Adrenal gland (tissue), 9 donors: ENCODE measurements at regions not wholly inside any gene's neighbourhood (a gene's known extent, or its start where the extent isn't known, plus 50 kb on each side); places are given as distances from the start of the nearest gene placed in this dataset.
"Not testable (repeated sequence)": the region's sequence is repeated elsewhere in the genome, so short reads cannot be mapped to it uniquely, and the experiment has no call there.

Experiments
- DNase-seq, 7 donors: peaks; one replicate each; pipeline ENCODE4 v3.0.0-alpha.2; 2019 to 2020
- H3K27ac ChIP-seq, 5 donors: fragments of 200-600 bp; sonication (generic) in 4 of 5; 1 replicate in 3 of 5; 2 replicates in 2 of 5; pipeline versions ENCODE4 v1.5.1 to v1.8.0; 2016 to 2020; ENCODE audit warnings: mild to moderate bottlenecking in 1 of 5
- H3K27me3 ChIP-seq: fragments of 200-600 bp; 2 replicates; pipeline ENCODE4 v1.8.0; 2021
- H3K36me3 ChIP-seq, 2 donors: fragments of 200-600 bp; replicated peaks in 1 of 2; 1 replicate in 1 of 2; 2 replicates in 1 of 2; pipeline versions ENCODE4 v1.5.1 to v1.8.0; 2018 to 2022
- H3K4me1 ChIP-seq, 2 donors: fragments of 200-600 bp; replicated peaks in 1 of 2; 1 replicate in 1 of 2; 2 replicates in 1 of 2; pipeline versions ENCODE4 v1.5.1 to v1.8.0; 2018 to 2021
- H3K4me3 ChIP-seq, 4 donors: fragments of 200-600 bp; sonication (generic) in 3 of 4; one replicate each; pipeline ENCODE4 v1.5.1; 2016 to 2018
- H3K9me3 ChIP-seq, 3 donors: fragments of 200-600 bp; sonication (generic) in 1 of 3; replicated peaks in 1 of 3; 1 replicate in 2 of 3; 2 replicates in 1 of 3; pipeline versions ENCODE4 v1.5.1 to v1.8.0; 2016 to 2021
- POLR2A ChIP-seq, 2 donors: fragments of 450-650 bp; IDR thresholded peaks; one replicate each; pipeline ENCODE4 v1.6.1; 2017; ENCODE audit warnings: antibody characterized with exemption in 2 of 2, mild to moderate bottlenecking in 2 of 2, moderate library complexity in 1 of 2
- WGBS, 4 donors: extraction: QIAGEN DNeasy Blood & Tissue Kit in 2 of 4; methylation state at CpG; one replicate each; pipeline versions ENCODE4 v1.1.5 to v1.1.7; 2013 to 2017; 5-methylcytosine and 5-hydroxymethylcytosine counted together
- intact Hi-C, 2 donors: fragments of 100-400 bp; cut with DNase I; formaldehyde crosslinking; loops; one replicate each; pipeline versions ENCODE4 v1.14.1 to v1.15.0; 2022 to 2023
- TF ChIP-seq, protein P1 (sequence below), 6 experiments: fragments of 450-650 bp in 4 of 6; fragments of 200-600 bp in 2 of 6; sonication (generic) in 1 of 6; IDR thresholded peaks; 1 replicate in 5 of 6; 2 replicates in 1 of 6; pipeline versions ENCODE4 v1.5.1 to v1.8.0; 2016 to 2021; ENCODE audit warnings: antibody characterized with exemption in 6 of 6, mild to moderate bottlenecking in 2 of 6, moderate library complexity in 1 of 6
- donor health status: healthy with polysubstance abuse.
- donor health status: Bipolar disorder and iron deficiency.
- donor health status: DM: yes; HTN: yes; CAD: no.
- donor health status: DM: no; HTN: no; CAD: no.
- donor health status: DM: no; HTN: no; CAD: no.

DNA sequence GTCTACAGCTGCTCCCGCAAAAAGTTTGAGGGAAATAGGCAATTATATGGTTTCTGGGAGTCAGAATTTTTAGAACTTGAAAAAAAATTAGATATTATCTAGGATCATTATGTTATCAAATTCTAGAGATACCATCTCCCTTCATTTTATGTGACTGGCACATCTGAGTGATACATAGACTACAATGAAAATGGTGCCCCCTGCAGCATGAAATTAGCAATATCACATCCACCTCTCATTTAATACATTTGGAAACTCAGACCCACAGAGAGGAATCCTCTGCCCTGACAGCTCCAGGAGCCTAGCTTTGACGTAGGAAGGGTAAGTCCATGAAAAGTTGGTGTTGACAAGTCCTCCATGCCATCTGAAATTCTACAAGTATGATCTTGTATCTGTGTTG is 381.6 kb downstream of the SUCLG1 start:
- H3K9me3 ChIP-seq: no peaks in the 10 kb centered on the region
- peak in 6 of 7 donors; percentile 23 to 58 (median 40) for DNase-seq
- TF ChIP-seq, protein P1, sequence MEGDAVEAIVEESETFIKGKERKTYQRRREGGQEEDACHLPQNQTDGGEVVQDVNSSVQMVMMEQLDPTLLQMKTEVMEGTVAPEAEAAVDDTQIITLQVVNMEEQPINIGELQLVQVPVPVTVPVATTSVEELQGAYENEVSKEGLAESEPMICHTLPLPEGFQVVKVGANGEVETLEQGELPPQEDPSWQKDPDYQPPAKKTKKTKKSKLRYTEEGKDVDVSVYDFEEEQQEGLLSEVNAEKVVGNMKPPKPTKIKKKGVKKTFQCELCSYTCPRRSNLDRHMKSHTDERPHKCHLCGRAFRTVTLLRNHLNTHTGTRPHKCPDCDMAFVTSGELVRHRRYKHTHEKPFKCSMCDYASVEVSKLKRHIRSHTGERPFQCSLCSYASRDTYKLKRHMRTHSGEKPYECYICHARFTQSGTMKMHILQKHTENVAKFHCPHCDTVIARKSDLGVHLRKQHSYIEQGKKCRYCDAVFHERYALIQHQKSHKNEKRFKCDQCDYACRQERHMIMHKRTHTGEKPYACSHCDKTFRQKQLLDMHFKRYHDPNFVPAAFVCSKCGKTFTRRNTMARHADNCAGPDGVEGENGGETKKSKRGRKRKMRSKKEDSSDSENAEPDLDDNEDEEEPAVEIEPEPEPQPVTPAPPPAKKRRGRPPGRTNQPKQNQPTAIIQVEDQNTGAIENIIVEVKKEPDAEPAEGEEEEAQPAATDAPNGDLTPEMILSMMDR (IDR thresholded peaks at IDR 0.05): peak; percentile 20 to 54 (median 48)
- TF ChIP-seq POLR2A (IDR thresholded peaks at IDR 0.05): no peak
- no peak overlapping the region for H3K27ac ChIP-seq
- H3K4me1 ChIP-seq: no peaks in the 10 kb centered on the region
- intact Hi-C loops: no loop called here
- H3K4me3 ChIP-seq: no peak overlapping the region
- H3K36me3 ChIP-seq: no peaks in the 10 kb centered on the region
- 47 to 60% (median 53%) methylated on average over 2 of the region's 2 CpGs for WGBS, 4 donors
- H3K27me3 ChIP-seq: no peaks in the 10 kb centered on the region

DNA sequence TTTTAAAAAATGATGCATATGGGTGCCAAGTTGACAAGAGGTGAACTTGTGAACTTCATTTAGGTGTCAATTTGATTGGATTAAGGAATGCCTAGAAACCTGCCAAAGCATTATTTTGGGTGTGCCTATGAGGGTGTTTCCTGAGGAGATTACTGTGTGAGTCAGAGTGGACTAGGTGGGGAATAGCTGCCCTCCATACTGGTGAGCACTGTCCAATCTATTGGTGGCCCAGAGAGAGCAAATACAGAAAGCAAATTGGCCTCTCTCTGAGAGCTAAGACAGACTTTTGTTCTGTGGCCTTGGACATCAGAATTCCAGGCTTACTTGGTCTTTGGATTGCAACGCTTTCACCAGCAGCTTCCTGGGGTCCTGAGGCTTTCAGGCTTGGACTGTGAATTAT is 388.0 kb downstream of the SUCLG1 start:
- Histone ChIP-seq H3K27ac (no peak overlapping the region), H3K27me3 (no peaks in the 10 kb centered on the region), H3K4me3 (no peak overlapping the region), H3K36me3 (no peaks in the 10 kb centered on the region), H3K9me3 (no peaks in the 10 kb centered on the region), H3K4me1 (no peaks in the 10 kb centered on the region)
- intact Hi-C loops: no loop called here
- WGBS, 4 donors: 65 to 93% (median 84%) methylated on average over 1 of the region's 1 CpG
- no peak for TF ChIP-seq POLR2A (IDR thresholded peaks at IDR 0.05)
- no peak for DNase-seq

DNA sequence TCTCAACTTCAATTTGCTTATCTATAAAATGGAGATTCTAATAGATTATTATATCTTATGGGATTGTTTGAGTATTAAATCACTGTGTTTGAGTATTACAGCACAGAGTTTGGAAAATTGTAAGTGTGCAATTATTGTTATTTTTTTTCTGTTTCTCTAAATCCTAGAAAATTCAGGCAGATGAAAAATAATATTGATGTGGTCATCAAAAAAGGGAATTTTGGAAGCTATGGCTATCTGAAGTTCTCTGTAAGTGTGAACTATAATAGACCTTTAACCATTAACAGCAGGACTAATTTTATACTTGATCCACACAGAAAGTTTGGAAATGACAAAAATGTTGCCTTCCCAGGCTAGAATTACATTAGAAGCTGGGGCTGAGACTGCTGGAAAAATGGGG is 393.2 kb downstream of the SUCLG1 start:
- no peak for DNase-seq
- no peak for TF ChIP-seq POLR2A (IDR thresholded peaks at IDR 0.05)
- TF ChIP-seq, protein P1 (IDR thresholded peaks at IDR 0.05): no peak
- H3K4me3 ChIP-seq: no peak overlapping the region
- no peaks in the 10 kb centered on the region for H3K36me3 ChIP-seq
- no peaks in the 10 kb centered on the region for H3K4me1 ChIP-seq
- H3K27ac ChIP-seq: no peak overlapping the region
- intact Hi-C loops: no loop called here
- H3K27me3 ChIP-seq: no peaks in the 10 kb centered on the region
- H3K9me3 ChIP-seq: no peaks in the 10 kb centered on the region

DNA sequence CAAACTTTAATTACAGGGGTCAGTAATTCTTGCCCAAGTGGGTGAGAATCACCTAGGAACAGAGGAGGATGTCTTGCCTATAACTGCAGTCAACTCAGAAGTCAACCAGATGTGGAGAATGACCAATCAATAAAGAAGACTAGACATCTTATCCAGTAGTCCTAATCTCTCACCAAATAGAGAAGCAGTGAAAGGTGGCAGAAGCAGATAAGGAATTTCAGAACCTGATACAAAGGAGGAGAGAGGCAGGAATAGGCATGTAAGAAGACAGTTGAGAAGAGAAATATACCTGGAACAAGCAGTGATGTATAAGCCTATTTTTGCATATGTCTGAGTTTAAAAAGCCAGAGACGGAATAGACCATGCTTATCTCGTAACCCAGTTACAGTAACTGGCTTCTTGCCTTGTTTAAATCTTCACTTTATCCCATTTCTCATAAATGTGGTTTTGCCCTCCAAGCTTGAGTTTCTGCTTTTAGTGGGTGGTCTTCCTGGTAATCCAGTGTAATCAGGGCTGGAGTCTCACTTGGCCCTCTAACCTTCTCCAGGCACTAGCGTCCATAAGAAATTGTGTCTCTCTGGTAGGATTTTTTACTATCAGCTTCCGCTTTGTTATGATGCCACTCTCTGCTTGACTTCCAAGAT is 401.0 kb downstream of the SUCLG1 start:
- no peaks in the 10 kb centered on the region for H3K36me3 ChIP-seq
- TF ChIP-seq, protein P1 (IDR thresholded peaks at IDR 0.05): no peak
- TF ChIP-seq POLR2A (IDR thresholded peaks at IDR 0.05): no peak
- DNase-seq: no peak
- no peaks in the 10 kb centered on the region for H3K9me3 ChIP-seq
- no peaks in the 10 kb centered on the region for H3K4me1 ChIP-seq
- H3K27me3 ChIP-seq: no peaks in the 10 kb centered on the region
- H3K4me3 ChIP-seq: no peak overlapping the region
- H3K27ac ChIP-seq: no peak overlapping the region
- intact Hi-C loops: no loop called here
- 82 to 92% (median 85%) methylated on average over 4 of the region's 4 CpGs for WGBS, 4 donors

DNA sequence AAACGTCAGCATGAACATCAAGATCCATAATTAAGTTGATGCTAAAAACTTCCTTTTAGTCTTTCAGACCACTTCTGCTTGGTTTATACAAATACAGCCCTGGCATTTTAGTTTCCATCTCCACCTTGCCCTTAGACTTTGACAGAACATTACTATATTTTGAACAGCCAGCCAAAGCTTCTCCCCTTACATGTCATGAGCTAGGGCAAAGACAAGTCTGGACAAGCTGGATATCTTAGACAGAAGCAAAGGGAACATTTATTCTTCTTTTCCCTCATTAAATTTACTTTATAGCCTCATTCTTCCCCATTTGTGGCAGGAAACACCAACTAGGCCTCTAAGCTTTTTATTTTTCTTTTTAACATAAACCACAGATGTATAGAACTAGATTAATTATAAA is 403.3 kb downstream of the SUCLG1 start:
- no peak overlapping the region for H3K4me3 ChIP-seq
- intact Hi-C loops: no loop called here
- no peak for DNase-seq
- TF ChIP-seq, protein P1 (IDR thresholded peaks at IDR 0.05): no peak
- no peak for TF ChIP-seq POLR2A (IDR thresholded peaks at IDR 0.05)
- no peaks in the 10 kb centered on the region for H3K4me1 ChIP-seq
- no peaks in the 10 kb centered on the region for H3K9me3 ChIP-seq
- no peaks in the 10 kb centered on the region for H3K27me3 ChIP-seq
- H3K27ac ChIP-seq: no peak overlapping the region
- no peaks in the 10 kb centered on the region for H3K36me3 ChIP-seq
- WGBS, 4 donors: 9 to 20% (median 14%) methylated on average over 1 of the region's 1 CpG

DNA sequence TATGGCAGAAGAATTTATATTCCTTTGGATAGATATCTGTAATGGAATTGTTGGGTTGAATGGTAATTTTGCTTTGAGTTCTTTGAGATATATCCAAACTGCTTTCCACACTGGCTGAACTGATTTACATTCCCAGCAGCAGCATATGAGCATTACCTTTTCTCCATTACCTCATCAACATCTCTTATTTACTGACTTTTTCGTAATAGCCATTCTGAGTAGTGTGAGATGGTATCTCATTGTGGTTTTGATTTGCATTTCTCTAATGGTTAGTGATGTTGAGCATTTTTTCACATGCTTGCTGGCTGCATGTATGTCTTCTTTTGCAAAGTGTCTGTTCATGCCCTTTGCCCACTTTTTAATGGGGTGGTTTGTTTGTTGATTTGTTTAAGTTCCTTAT is 404.5 kb downstream of the SUCLG1 start:
- H3K9me3 ChIP-seq, intact Hi-C loops, H3K4me1 ChIP-seq, H3K4me3 ChIP-seq, H3K36me3 ChIP-seq, H3K27ac ChIP-seq, DNase-seq, H3K27me3 ChIP-seq: not testable (repeated sequence)
- WGBS, 4 donors: 79 to 93% (median 87%) methylated on average over 1 of the region's 1 CpG
